Posterior cingulate gyrus (tissue), 11 donors: ENCODE measurements at regions not wholly inside any gene's neighbourhood (a gene's known extent, or its start where the extent isn't known, plus 50 kb on each side); places are given as distances from the start of the nearest gene placed in this dataset.
A peak's percentile ranks its signal among the peaks of the same experiment; 100 is the strongest.
"Not testable (repeated sequence)": the region's sequence is repeated elsewhere in the genome, so short reads cannot be mapped to it uniquely, and the experiment has no call there.

ENCODE experiments used
- DNase-seq, 10 donors: peaks; one replicate each; pipeline versions ENCODE4 v3.0.0 to v3.0.0-alpha.2; 2020 to 2021; ENCODE audit warnings: mixed read lengths in 3 of 10
- intact Hi-C: fragments of 100-400 bp; cut with DNase I; formaldehyde crosslinking; loops from one replicate; pipeline ENCODE4 v1.15.1; 2023

DNA sequence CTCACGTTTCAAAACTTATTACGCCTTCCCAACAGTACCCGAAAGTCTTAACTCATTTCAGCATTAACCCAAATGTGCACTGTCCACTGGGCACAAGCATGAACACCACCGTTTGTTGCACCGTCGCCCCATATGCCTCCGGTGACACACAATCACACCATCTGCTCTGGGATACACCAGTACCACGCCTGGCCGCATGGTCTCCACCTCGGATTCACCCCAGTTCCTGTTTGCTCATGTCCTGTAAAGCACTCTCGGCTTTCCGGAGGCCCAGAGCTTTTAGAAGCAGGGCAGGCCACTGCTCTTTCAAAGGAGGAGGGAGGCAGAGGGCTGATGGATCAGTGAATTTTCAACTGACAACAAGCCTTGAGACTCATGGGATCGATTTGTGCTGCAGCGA, 1570.0 kb upstream of the DEFB115 start:
- intact Hi-C loops: no loop called here
- peak in 2 of 10 donors; percentile 43 to 64 for DNase-seq

DNA sequence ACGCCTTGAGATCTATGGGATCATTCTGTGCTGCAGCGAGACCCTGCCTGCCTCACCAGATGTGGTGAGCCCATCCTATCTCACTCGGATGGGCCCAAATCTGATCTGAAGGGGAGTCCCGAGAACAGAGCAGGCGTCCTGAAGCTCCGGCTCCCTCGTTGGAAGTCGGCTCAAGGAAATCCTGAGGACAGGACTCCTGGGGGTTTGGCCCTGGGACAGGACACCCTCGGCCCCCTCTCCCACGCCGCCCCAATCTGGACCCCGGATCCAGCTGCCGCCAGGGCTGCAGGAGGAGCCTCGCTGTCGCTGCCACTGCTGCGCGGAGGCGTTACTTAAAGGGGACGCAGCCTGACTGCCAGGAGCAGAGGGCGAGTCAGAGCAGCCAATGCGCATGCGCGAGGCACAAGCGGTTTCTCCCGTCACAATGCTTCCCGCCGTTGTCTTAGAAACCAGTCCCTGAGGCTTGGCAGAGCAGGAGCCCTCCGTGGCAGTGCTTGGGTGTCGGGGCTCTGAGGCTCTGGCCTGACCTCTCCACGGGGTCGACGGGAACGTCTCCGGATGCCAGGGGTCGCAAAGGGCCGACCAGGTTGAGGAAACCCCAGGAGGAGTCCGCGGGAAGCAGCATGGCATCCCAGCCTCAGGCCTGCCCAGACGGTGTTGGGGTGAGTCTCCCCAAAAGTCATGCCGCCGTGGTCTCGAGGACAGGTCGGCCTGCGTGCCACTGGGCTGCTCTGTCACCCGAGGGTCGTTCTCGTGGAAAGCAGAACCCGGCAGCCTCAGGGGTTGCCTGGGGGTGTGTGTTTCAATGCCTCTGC, 1567.8 kb upstream of the DEFB115 start:
- intact Hi-C loops: no loop called here
- peak in 4 of 10 donors; percentile 57 to 77 (median 67) for DNase-seq

DNA sequence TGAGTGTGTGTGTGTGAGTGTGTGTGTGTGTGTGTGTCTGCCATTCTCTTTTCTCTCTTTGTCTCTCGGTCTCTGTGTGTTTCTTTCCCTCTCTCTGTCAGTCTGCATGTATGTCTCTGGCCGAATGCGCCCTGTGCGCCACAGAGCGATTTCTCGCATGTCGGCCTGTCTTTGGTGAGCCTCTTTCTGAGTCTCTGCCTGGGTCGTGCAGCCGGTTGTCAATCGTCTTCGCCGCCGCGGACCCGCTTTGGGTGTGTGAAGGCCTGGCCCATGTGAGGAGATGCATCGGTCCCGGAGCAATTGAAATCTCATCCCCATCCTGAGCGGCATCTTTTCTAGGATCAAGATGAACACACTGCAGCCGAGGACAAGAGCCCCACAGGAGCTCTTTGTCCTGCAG, 1567.2 kb upstream of the DEFB115 start:
- intact Hi-C loops: no loop called here
- peak in 3 of 10 donors; percentile 50 to 80 (median 79) for DNase-seq

DNA sequence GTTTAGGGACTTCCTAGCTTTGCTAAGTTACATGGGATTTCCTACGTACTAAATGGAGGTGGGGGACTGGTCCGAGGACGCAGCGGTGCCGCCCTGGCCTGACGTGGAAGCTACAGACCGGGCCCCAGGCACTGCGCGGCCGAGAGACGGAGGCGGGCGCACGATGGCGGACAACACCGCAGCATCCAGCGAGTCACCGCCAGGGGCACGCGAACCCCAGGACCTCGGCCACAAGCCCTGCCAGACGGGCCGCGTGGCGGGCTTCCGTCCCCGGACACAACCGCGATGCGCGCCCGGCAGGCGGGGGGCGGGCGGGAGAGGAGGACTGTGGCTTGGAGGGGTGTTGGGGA, 1516.9 kb upstream of the DEFB115 start:
- peak in 3 of 10 donors; percentile 53 to 62 (median 62) for DNase-seq
- intact Hi-C loops: no loop called here

DNA sequence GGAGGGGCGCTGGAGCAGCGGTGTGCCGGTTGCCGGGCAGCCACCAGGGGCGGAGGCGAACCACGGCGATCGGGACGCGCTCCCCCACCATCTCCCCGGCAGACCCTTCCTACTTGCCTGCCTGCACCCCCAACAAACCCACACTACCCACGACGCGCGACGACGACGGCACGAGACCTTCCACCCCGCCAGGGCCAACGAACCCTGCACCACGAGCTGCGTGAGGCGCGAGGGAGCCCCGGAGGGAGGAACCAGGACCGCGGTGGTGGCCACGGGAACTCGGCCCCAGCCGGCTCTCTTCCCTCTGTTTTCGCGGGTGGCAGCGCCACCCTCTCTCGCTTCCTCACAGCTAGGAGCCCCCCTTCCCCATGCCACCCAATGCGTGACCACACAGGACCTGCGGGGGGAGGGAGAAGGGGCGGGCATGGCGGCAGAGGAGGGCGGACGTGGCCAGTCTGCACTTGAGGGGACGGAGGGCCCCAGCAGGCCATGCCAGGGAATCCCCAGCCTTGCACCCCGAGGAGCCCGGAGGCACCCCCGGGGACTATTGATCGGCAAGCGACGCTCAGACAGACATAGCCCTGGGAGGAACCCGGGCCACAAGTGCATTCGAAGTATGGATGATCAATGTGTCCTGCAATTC, 1516.4 kb upstream of the DEFB115 start:
- intact Hi-C loops: no loop called here

DNA sequence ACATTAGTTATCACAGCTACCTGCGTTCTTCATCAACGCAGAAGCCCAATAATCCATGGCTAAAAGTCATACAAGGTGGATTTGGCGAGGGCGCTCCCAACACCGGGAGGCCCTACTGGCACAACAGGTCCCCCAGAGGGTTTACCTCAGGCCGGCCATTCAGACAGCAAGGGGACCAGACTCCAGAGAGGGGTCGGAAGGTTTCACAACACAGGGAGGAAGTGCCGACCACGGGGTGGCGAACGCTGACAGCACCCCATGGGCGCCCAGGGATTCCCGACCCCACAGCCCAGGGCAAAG, 1515.9 kb upstream of the DEFB115 start:
- DNase-seq: peak in 1 of 10 donors; percentile 70
- intact Hi-C loops: no loop called here

More for the DNA sequence above, 1516.4 kb upstream of the DEFB115 start:
- DNase-seq: peak in 3 of 10 donors; percentile 62 to 72 (median 69)

DNA sequence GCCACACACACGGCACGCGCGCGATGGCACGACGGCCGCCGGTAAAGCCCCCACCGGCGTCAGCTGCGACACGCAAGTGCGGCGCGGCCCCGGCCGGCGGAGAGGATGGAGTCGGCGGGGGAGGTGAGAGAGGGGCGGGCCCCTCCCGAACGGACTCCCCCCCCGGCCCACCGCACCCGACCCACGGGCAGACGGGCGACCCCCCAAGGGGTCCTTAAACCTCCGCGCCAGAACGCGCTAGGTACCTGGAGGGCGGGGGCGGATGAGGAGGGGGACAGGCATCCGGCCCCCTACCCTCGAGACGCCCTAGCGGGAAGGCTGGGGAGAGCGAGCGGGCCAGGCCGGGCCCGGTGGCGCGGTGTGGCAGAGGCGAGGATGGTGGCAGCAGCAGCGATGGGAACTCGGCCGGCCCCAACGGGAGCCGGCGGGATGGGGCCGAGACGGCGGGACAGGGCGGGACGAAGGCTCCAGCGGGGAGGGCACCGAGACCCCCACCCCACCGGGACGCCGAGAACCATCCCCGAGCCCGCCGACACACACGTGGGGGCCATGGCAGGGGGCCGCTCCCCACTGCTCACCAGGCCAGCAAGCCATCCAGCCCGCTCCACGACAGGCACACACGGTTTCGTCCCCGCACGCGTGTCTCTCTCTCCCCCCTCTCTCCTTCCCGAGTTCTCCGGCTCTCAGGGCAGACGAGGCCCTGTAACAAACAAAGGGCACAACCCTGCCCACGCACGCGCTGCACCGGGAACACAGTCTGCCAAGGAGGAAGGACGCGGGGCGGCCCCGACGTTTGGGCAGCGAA, 1515.4 kb upstream of the DEFB115 start:
- intact Hi-C loops: no loop called here
- DNase-seq: peak in 3 of 10 donors; percentile 61 to 80 (median 69)

DNA sequence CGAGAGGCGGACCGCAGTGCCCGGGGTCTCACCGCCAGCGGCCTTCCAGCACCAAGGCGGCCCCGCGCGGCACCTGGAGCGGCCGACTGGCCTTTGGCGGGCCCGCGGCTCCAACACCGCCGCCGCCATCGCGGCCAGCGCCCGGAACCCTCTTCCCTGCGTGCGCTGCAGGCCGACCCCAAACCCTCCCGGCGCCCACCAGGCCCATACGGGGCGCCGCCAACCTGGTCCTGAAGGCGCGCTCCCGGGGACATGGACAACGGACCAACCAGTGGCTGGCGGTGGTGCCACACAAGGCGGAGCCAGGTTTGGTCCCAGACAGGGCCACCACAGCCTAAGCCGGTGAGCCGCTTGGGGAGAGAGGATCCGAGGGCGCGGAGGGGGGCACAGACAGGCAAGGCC, 1514.8 kb upstream of the DEFB115 start:
- DNase-seq: no peak
- intact Hi-C loops: no loop called here

DNA sequence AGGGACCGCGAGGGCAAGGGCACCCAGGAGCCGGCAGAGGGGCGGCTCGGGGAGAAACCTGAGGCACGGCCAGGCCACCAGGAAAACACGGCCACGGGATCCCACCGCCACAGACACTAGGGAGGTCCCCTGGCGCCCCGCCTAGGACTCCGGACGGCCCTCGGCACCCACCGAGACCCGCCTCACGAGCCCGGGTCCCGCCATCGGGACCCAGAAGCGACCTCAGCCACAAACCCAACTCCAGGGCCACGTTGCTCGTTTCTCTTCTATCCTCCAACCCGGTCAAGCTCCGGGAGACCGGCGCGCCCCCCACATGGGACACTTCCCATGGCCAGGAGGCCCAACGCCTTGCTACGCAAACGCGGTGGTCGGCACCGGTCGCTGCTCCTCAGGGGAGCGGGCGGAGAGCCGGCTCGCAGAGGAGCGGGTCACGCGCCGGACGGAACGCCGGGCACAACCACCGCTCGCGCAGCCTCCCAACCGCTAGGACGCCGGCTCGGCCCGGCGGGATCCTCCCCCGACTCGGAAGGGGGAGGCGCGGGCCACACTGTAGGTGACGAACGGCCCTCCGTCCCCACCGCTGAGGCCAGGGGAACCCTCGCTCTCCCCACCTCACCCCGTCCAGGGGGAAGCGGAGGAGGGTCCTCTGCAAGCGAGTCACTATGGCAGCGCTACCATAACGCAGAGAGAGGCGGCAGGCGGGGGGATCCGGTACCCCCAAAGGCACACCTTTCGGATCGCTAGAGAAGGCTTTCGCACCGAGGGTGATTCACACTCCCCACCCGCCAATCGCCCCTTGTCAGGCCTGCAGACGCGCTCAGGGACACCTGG, 1514.1 kb upstream of the DEFB115 start:
- intact Hi-C loops: no loop called here
- DNase-seq: peak in 3 of 10 donors; percentile 64 to 83 (median 82)

DNA sequence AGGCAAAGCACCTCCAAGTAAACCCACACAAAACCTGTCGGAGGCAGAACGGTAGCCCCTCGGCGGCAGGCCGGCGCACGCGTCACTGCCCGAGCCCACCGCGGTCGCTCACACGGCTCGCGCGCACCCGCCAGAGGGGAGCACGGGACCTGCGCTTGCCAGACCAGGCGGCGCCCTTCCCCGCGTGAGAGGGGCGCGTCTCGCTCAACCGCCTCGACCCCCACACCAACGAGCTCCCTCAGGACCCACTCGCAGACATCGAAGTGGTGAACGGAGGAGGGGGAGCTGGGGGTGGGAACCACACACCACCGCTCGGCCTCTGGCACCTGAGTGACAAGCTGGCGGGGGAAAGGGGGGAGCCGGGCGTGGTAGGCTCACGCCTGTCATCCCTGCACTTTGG, 1513.4 kb upstream of the DEFB115 start:
- intact Hi-C loops: no loop called here
- peak in 2 of 10 donors; percentile 66 to 69 for DNase-seq

DNA sequence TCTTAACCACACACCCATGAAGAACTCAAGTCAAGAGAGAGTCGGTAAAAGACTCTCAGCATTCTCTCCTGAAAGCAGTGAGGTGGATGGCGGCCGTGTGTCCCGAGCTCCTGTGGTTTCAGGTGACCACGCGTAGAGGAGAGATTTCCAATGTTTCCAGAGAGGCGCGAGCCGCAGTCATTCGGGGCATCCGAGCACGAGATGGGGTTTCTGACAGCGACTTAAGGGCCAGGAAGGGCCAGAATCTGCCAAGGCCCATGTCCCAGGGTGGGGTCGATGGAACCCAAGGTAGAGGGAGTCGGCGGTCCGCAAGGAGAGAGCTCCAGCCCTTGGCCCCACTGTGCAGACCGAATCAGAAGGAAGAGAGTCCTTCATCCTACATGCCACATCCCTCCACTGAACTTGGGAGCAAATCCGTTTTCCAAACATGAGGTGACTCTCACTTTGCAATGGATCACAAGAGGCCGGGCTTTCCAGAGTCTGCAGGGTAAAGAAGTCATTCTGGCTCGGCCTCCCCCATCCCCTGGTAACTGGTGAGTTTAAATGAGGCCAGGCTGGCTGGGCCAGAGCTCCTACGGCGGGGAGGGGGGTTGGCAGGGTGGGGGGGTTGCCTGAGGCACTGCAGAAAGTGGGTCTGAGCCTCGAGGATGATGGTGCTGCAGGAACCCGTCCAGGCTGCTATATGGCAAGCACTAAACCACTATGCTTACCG, 1511.8 kb upstream of the DEFB115 start:
- intact Hi-C loops: not testable (repeated sequence)
- DNase-seq: peak in 2 of 10 donors; percentile 62 to 65

DNA sequence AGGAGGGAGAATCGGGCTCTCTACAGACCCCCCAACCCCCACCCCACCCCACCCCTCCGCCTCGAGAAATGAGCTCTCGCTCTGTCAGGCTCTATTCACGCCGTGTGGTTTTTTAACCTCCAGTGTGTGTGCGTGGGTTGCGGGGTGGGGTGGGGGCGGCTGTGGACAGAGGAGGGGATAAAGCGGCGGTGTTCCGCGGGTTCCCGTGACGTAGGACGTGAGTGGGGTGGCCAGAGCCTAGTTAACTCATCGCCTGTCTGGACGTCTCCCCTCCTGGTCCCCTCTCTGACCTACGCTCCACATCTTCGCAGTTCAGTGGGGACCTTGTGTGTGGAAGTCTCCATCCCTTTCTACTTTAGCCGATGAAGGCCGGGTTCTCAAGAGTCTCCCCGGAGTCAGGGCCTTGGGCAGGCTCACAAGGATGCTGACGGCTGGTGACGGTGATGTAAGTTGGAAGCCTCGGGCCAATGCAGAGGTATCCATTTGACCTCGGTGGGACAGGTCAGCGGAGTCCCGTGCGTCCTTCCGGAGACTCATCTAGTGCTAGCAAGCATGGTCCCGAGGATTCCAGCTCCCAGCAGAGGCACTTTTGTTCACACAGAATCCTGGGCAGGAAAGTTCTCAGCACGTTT, 1507.1 kb upstream of the DEFB115 start:
- DNase-seq: peak in 1 of 10 donors; percentile 46
- intact Hi-C loops: no loop called here

DNA sequence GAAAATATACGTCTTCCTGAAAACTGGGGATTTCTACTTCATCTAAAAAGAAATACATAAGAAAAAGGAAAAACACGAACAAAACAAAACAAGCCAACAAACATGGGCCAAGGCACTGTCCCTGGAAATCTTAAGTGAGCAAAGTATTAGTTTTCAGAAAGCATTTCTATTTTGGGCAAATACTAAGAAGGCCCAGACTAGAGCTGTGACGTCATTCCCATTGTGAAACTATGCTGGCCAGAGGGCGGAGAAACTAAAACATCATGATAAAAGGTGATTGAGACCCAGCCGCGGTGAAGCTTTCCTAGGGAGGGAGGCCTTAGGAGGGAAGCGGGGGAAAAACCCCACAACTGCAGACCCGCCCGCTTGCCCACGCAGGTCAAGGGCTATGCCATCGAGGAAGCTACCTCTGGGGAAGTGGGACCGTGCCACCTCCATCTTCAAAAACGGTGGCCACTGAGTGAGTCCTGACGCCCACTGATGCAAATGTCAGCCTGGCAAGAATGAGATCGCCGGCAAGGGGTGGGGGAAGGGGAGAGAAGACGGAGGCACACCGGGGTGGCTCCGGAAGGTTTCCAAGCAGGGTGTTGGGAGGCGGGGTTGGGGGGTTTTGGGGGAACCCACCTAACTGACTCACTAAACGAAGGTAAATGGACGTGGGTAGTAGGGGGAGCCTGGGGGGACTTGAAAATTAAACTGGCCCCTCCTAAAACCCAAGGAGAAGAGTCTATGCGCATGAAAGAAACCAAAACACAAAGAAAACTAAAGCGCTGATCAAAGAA, 1504.6 kb upstream of the DEFB115 start:
- intact Hi-C loops: not testable (repeated sequence)
- peak in 1 of 10 donors; percentile 41 for DNase-seq

DNA sequence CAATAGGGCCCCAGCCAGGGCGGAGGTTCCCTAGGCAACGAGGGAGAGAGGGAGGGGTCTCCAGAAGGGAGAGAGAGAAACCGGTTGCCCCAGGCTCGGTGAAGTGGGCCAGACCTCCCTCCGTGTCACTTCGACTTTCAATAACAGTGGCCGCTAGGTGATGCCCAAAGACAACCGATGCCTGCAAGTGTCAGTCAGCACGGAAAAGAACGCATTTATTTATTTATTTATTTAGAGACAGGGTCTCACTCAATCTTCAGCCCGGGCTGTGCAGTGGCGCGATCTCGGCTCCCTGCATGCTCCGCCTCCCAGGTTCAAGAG, 1504.1 kb upstream of the DEFB115 start:
- DNase-seq, intact Hi-C loops: not testable (repeated sequence)

DNA sequence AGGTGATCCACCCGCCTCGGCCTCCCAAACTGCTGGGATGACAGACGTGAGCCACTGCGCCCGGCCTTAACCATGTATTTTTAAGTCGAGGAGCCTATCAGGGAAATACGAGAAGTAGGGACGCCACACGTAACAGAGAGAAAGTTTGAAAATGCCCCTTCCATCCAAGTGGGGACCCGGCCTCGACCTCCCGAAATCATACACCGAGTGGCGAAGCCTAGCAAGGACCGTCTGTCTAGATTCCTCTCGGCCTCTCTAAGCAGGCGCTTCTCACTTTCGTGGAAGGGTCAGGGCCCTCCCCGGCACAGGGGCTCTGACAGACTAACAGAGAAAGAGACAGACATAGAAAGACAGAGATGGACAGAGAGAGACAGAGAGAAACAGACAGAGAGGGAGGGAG, 1503.6 kb upstream of the DEFB115 start:
- intact Hi-C loops: not testable (repeated sequence)
- DNase-seq: peak in 2 of 10 donors; percentile 71 to 76

DNA sequence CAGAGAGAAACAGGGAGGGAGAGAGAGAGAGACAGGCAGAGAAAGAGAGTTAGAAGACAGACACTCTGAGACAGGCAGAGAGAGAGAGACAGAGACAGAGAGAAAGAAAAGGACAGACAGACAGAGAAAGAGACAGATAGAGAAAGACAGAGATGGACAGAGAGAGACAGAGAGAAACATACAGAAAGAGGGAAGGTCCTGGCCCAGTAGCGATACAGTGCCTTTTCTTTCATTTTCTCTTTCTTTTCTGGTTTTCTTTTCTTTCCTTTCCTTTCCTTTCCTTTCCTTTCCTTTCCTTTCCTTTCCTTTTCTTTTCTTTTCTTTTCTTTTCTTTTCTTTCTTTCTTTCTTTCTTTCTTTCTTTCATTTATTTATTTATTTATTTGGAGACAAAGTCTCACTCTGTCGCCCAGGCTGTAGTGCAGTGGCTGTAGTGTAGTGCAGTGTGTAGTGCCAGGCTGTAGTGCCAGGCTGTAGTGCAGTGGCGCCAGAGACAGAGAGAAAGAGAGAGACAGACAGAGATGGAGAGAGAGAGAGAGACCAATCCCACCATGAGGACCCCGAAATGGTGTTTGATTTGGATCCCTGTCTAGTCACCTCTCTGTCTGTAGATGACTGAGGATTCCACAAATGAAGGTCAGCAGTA, 1501.5 kb upstream of the DEFB115 start:
- intact Hi-C loops, DNase-seq: not testable (repeated sequence)

DNA sequence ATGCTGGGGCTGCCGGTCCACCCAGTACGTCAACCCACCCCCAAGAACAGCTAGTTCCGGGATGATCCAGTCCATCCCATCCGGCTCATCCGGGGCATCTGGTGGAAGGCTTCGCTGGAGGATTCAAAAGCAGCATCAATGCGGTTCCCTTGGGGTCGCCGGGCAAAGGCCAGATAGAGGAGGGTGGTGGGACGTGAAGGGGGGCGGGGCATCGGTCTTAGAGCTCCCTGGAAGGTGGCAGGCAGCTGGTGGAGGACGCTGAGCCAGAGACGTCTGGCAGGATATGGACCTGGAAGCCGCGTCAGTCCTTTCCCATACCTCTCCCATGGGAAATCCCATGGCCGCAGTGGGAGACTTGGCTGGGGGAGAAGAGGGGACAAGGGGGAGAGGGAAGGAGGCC, 1500.8 kb upstream of the DEFB115 start:
- DNase-seq: peak in 2 of 10 donors; percentile 62 to 65
- intact Hi-C loops: no loop called here
